ENCODE measurements at regions not wholly inside any gene's neighbourhood (a gene's known extent, or its start where the extent isn't known, plus 50 kb on each side); places are given as distances from the start of the nearest gene placed in this dataset.

DNA sequence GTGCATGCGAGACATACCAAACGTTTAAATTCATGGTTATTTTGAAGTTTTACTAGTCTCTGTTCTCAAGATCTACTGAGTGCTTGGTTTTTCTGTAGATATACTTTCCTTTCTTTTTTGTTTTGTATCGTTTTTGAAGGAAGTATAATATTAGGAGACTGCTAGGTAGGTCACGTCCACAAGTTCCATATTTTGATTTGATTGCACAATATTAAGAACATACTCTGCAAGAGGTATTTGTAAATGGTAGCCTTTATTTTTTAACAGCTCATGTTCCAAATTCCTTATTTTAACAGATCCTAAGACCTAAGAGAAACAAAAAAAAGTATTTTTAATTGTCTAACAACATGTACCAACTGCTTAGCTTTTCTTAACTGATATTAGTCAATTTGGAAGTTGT lies 156.7 kb downstream of the SERPINI1 start:
- Histone ChIP-seq H3K79me2 (ENCODE audit: low read length) (no peaks in the 10 kb centered on the region), H3K4me3 (ENCODE audit: low read length) (no peak overlapping the region), H4K20me1 (ENCODE audit: insufficient read depth, low read depth, low read length) (no peaks in the 10 kb centered on the region), H3K9ac (ENCODE audit: low read length) (no peak overlapping the region), H3K27ac (ENCODE audit: low read length) (no peak overlapping the region), H3K27me3 (ENCODE audit: low read length) (no peaks in the 10 kb centered on the region), H3K9me3 (ENCODE audit: low read length) (no peaks in the 10 kb centered on the region), H3K36me3 (ENCODE audit: insufficient read depth, low read length) (no peaks in the 10 kb centered on the region), H2AFZ (ENCODE audit: low read length) (no peak overlapping the region), H3K4me2 (ENCODE audit: low read depth, low read length, poor library complexity, severe bottlenecking) (no peak overlapping the region), H3K4me1 (ENCODE audit: low read length) (no peaks in the 10 kb centered on the region), H3K9me2 (replicated peaks; ENCODE audit: insufficient read depth, low read length) (no peaks in the 10 kb centered on the region)
- no peak for DNase-seq

- no peaks in the 10 kb centered on the region for H4K20me1 ChIP-seq (ENCODE audit: insufficient read depth, low read depth, low read length)
- H2AFZ ChIP-seq (ENCODE audit: low read length) = no peak overlapping the region
- no peaks in the 10 kb centered on the region for H3K9me2 ChIP-seq (replicated peaks; ENCODE audit: insufficient read depth, low read length)
- no peak for DNase-seq
- H3K9ac ChIP-seq (ENCODE audit: low read length) = no peak overlapping the region
- no peaks in the 10 kb centered on the region for H3K27me3 ChIP-seq (ENCODE audit: low read length)
- no peak overlapping the region for H3K4me2 ChIP-seq (ENCODE audit: low read depth, low read length, poor library complexity, severe bottlenecking)
- no peaks in the 10 kb centered on the region for H3K9me3 ChIP-seq (ENCODE audit: low read length)
- H3K79me2 ChIP-seq (ENCODE audit: low read length) = no peaks in the 10 kb centered on the region
- H3K4me3 ChIP-seq (ENCODE audit: low read length) = no peak overlapping the region
- H3K4me1 ChIP-seq (ENCODE audit: low read length) = no peaks in the 10 kb centered on the region
- no peak overlapping the region for H3K27ac ChIP-seq (ENCODE audit: low read length)
- H3K36me3 ChIP-seq (ENCODE audit: insufficient read depth, low read length) = no peaks in the 10 kb centered on the region
Observed at GRCh38 chr3:167887096-167887495, 151.6 kb downstream of the SERPINI1 start.

DNA sequence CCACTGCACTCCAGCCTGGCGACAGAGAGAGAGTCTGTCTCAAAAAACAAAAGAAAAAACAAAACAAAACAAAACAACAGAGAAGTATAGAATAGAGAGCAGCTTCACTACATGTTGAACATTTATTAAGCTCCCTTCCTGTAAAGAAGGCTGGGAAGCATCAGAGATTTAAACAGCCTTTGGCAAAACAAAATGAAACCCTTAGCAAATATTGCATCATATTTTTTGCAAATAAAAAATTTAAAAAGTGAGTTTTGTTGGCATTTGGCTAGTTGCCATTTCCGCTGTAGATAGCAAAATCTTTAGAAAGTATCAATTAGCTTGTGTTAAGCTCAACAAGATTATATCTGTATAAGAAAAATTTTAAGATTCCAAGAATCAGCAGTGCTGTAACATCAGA lies 151.2 kb downstream of the SERPINI1 start:
- Histone ChIP-seq H3K79me2 (ENCODE audit: low read length) (no peaks in the 10 kb centered on the region), H3K36me3 (ENCODE audit: insufficient read depth, low read length) (no peaks in the 10 kb centered on the region), H3K9me2 (replicated peaks; ENCODE audit: insufficient read depth, low read length) (no peaks in the 10 kb centered on the region), H3K9ac (ENCODE audit: low read length) (no peak overlapping the region), H3K9me3 (ENCODE audit: low read length) (no peaks in the 10 kb centered on the region), H3K4me3 (ENCODE audit: low read length) (no peak overlapping the region), H2AFZ (ENCODE audit: low read length) (no peak overlapping the region), H3K4me1 (ENCODE audit: low read length) (no peaks in the 10 kb centered on the region), H3K27me3 (ENCODE audit: low read length) (no peaks in the 10 kb centered on the region), H4K20me1 (ENCODE audit: insufficient read depth, low read depth, low read length) (no peaks in the 10 kb centered on the region), H3K27ac (ENCODE audit: low read length) (no peak overlapping the region), H3K4me2 (ENCODE audit: low read depth, low read length, poor library complexity, severe bottlenecking) (no peak overlapping the region)
- DNase-seq = no peak

DNA sequence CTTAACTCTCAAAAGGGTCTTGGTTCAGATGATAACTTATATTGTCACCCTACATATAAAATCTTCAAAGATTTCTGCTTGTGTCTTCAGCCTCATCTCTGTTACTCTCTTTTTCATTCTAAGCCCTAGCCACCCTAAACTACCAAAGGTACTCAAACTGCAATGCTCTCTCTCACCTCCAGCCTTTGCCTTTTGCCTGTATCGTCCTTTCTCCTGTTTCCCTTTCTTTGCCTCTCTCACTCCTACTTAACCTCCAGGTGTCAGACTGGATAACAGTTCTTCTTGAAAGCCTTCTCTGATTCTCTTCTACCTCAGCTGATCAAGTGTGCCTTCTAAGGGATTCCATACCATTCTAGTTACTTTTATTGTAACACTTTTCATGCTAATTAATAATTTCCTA lies 149.8 kb downstream of the SERPINI1 start:
- Histone ChIP-seq H3K4me2 (ENCODE audit: low read depth, low read length, poor library complexity, severe bottlenecking) (no peak overlapping the region), H2AFZ (ENCODE audit: low read length) (no peak overlapping the region), H3K36me3 (ENCODE audit: insufficient read depth, low read length) (no peaks in the 10 kb centered on the region), H3K4me1 (ENCODE audit: low read length) (no peaks in the 10 kb centered on the region), H3K27ac (ENCODE audit: low read length) (no peak overlapping the region), H3K9me3 (ENCODE audit: low read length) (no peaks in the 10 kb centered on the region), H3K4me3 (ENCODE audit: low read length) (no peak overlapping the region), H3K27me3 (ENCODE audit: low read length) (no peaks in the 10 kb centered on the region), H3K79me2 (ENCODE audit: low read length) (no peaks in the 10 kb centered on the region), H4K20me1 (ENCODE audit: insufficient read depth, low read depth, low read length) (no peaks in the 10 kb centered on the region), H3K9me2 (replicated peaks; ENCODE audit: insufficient read depth, low read length) (no peaks in the 10 kb centered on the region), H3K9ac (ENCODE audit: low read length) (no peak overlapping the region)
- DNase-seq = peak; percentile 38

DNA sequence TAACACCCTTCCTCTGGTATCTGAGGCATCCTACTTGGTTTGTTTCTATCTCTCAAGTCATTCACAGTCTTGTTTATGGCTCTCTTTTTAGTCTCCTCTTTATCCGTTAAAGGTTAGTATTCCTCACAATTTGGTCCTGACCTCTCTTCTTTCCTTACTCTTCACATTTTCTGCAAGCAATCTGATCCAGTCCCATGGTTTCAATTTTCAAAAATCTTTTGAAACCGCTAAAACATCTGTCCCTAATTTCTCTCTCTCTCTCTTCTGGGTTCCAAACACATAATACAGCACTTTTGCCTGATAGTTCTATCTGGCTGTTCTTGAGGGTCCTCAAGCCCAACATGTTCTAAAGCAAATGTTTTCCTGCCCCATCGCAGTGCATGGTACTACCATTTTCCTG lies 149.0 kb downstream of the SERPINI1 start:
- no peak overlapping the region for H3K27ac ChIP-seq (ENCODE audit: low read length)
- no peak overlapping the region for H3K4me2 ChIP-seq (ENCODE audit: low read depth, low read length, poor library complexity, severe bottlenecking)
- no peak overlapping the region for H3K4me3 ChIP-seq (ENCODE audit: low read length)
- H3K9ac ChIP-seq (ENCODE audit: low read length) = no peak overlapping the region
- no peaks in the 10 kb centered on the region for H3K4me1 ChIP-seq (ENCODE audit: low read length)
- no peaks in the 10 kb centered on the region for H3K9me3 ChIP-seq (ENCODE audit: low read length)
- no peaks in the 10 kb centered on the region for H4K20me1 ChIP-seq (ENCODE audit: insufficient read depth, low read depth, low read length)
- DNase-seq = no peak
- H3K9me2 ChIP-seq (replicated peaks; ENCODE audit: insufficient read depth, low read length) = no peaks in the 10 kb centered on the region
- H3K36me3 ChIP-seq (ENCODE audit: insufficient read depth, low read length) = no peaks in the 10 kb centered on the region
- no peak overlapping the region for H2AFZ ChIP-seq (ENCODE audit: low read length)
- H3K27me3 ChIP-seq (ENCODE audit: low read length) = no peaks in the 10 kb centered on the region
- no peaks in the 10 kb centered on the region for H3K79me2 ChIP-seq (ENCODE audit: low read length)

- Histone ChIP-seq H3K27ac (ENCODE audit: low read length) (no peak overlapping the region), H3K36me3 (ENCODE audit: insufficient read depth, low read length) (no peaks in the 10 kb centered on the region), H3K27me3 (ENCODE audit: low read length) (no peaks in the 10 kb centered on the region), H3K4me3 (ENCODE audit: low read length) (no peak overlapping the region), H2AFZ (ENCODE audit: low read length) (no peak overlapping the region), H4K20me1 (ENCODE audit: insufficient read depth, low read depth, low read length) (no peaks in the 10 kb centered on the region), H3K9ac (ENCODE audit: low read length) (no peak overlapping the region), H3K4me1 (ENCODE audit: low read length) (no peaks in the 10 kb centered on the region), H3K79me2 (ENCODE audit: low read length) (no peaks in the 10 kb centered on the region), H3K4me2 (ENCODE audit: low read depth, low read length, poor library complexity, severe bottlenecking) (no peak overlapping the region), H3K9me2 (replicated peaks; ENCODE audit: insufficient read depth, low read length) (no peaks in the 10 kb centered on the region), H3K9me3 (ENCODE audit: low read length) (no peaks in the 10 kb centered on the region)
- DNase-seq = no peak
Observed at GRCh38 chr3:167883452-167883851, 147.9 kb downstream of the SERPINI1 start.

- Histone ChIP-seq H3K27ac (ENCODE audit: low read length) (no peak overlapping the region), H3K4me3 (ENCODE audit: low read length) (no peak overlapping the region), H3K9me2 (replicated peaks; ENCODE audit: insufficient read depth, low read length) (no peaks in the 10 kb centered on the region), H4K20me1 (ENCODE audit: insufficient read depth, low read depth, low read length) (no peaks in the 10 kb centered on the region), H3K4me2 (ENCODE audit: low read depth, low read length, poor library complexity, severe bottlenecking) (no peak overlapping the region), H3K9me3 (ENCODE audit: low read length) (no peaks in the 10 kb centered on the region), H3K36me3 (ENCODE audit: insufficient read depth, low read length) (no peaks in the 10 kb centered on the region), H2AFZ (ENCODE audit: low read length) (no peak overlapping the region), H3K9ac (ENCODE audit: low read length) (no peak overlapping the region), H3K4me1 (ENCODE audit: low read length) (no peaks in the 10 kb centered on the region), H3K27me3 (ENCODE audit: low read length) (no peaks in the 10 kb centered on the region), H3K79me2 (ENCODE audit: low read length) (no peaks in the 10 kb centered on the region)
- DNase-seq = peak; percentile 73
Observed at GRCh38 chr3:167882057-167882667, 146.6 kb downstream of the SERPINI1 start.

GRCh38 chr3:167880183-167880582 lies 144.7 kb downstream of the SERPINI1 start:
- no peaks in the 10 kb centered on the region for H3K9me3 ChIP-seq (ENCODE audit: low read length)
- no peak overlapping the region for H3K27ac ChIP-seq (ENCODE audit: low read length)
- no peak for DNase-seq

More at GRCh38 chr3:167880183-167880582, 144.7 kb downstream of the SERPINI1 start:
- Histone ChIP-seq H3K4me1 (ENCODE audit: low read length) (no peaks in the 10 kb centered on the region), H4K20me1 (ENCODE audit: insufficient read depth, low read depth, low read length) (no peaks in the 10 kb centered on the region), H3K36me3 (ENCODE audit: insufficient read depth, low read length) (no peaks in the 10 kb centered on the region), H3K9ac (ENCODE audit: low read length) (no peak overlapping the region), H3K27me3 (ENCODE audit: low read length) (no peaks in the 10 kb centered on the region), H3K4me3 (ENCODE audit: low read length) (no peak overlapping the region), H3K79me2 (ENCODE audit: low read length) (no peaks in the 10 kb centered on the region), H3K9me2 (replicated peaks; ENCODE audit: insufficient read depth, low read length) (no peaks in the 10 kb centered on the region), H3K4me2 (ENCODE audit: low read depth, low read length, poor library complexity, severe bottlenecking) (no peak overlapping the region), H2AFZ (ENCODE audit: low read length) (no peak overlapping the region)

All from Karpas-422 (cell line).